ENCODE measurements at regions not wholly inside any gene's neighbourhood (a gene's known extent, or its start where the extent isn't known, plus 50 kb on each side); places are given as distances from the start of the nearest gene placed in this dataset.

DNA sequence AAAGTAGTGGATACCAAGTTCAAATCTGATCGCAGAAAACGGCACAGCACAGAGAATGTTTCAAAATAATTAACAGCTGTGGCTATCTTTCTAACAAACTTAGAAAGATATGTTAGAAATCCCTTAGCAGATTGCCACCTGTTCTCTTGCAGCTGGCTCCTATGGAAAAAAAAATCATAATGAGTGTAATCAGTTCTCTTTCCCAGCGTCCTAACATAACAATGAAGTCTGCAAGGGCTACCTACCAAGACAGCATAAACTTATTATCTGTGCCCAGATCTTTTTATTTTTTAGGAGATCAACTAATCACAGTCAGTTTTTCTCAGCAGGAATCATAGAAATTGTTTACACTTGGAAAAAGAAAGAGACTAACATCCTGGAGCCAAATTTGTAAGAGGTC, 358.6 kb upstream of the FOXG1 start:
- ATAC-seq = no peak
- ChIA-PET CTCF (no interaction called here), POLR2A (no interaction called here)
- Mint-ChIP-seq H3K27ac (no peak overlapping the region), H3K4me3 (no peak overlapping the region), H3K36me3 (ENCODE audit: low read depth) (no peaks in the 10 kb centered on the region), H3K9me3 (ENCODE audit: low read depth) (peaks cover 13% of the 10 kb centered on the region), H3K27me3 (no peaks in the 10 kb centered on the region), H3K4me1 (no peaks in the 10 kb centered on the region)
- intact Hi-C loops (cut with DNase I, micrococcal nuclease) = no loop called here
- no peak for DNase-seq

DNA sequence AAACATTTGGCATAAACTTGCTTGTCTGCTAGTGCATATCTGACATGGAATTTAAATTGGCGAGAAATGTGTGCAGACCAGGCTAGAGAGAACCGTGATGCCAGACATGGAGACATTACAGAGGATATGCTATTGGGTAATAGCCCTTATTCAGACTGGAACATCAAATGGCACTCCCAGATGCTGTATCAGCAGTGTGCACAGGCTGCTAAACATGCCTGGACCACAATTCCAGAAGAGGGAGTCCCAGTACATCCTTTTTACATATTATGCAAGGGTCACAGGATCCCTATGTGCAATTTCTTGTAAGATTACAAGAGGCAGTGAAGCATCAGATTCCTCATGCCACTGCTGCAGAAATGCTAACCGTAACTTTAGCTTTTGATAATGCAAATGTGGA, 354.5 kb upstream of the FOXG1 start:
- Mint-ChIP-seq H3K36me3 (ENCODE audit: low read depth) (no peaks in the 10 kb centered on the region), H3K27ac (no peak overlapping the region), H3K9me3 (ENCODE audit: low read depth) (peaks cover 17% of the 10 kb centered on the region), H3K4me3 (no peak overlapping the region), H3K27me3 (no peaks in the 10 kb centered on the region), H3K4me1 (no peaks in the 10 kb centered on the region)
- CTCF ChIA-PET = no interaction called here
- intact Hi-C loops (cut with DNase I, micrococcal nuclease) = no loop called here
- DNase-seq = no peak
- POLR2A ChIA-PET = no interaction called here
- no peak for ATAC-seq

DNA sequence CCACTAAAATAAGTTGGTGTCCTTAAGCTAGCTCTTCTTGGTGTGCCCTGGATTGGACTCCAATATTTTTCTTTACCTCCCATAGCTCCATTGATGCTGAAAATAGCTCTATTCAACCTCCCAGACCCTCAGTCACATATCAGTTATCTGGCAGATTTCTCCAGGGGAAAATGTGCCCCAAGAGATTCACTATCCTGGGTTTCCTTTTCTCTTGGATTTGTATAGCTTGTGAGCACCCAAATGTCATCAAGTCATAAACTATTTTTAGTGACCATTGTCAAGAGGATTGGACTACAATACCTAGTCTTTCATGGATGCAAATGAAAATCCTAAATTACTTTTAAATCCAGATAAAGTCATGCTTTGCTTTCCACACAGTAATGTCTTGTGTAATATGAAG, 339.6 kb upstream of the FOXG1 start:
- ChIA-PET POLR2A (no interaction called here), CTCF (no interaction called here)
- Mint-ChIP-seq H3K4me3 (no peak overlapping the region), H3K27me3 (no peaks in the 10 kb centered on the region), H3K36me3 (ENCODE audit: low read depth) (no peaks in the 10 kb centered on the region), H3K27ac (no peak overlapping the region), H3K9me3 (ENCODE audit: low read depth) (peaks cover 6% of the 10 kb centered on the region), H3K4me1 (no peaks in the 10 kb centered on the region)
- ATAC-seq (no peak), DNase-seq (no peak)
- intact Hi-C loops (cut with DNase I, micrococcal nuclease) = no loop called here

DNA sequence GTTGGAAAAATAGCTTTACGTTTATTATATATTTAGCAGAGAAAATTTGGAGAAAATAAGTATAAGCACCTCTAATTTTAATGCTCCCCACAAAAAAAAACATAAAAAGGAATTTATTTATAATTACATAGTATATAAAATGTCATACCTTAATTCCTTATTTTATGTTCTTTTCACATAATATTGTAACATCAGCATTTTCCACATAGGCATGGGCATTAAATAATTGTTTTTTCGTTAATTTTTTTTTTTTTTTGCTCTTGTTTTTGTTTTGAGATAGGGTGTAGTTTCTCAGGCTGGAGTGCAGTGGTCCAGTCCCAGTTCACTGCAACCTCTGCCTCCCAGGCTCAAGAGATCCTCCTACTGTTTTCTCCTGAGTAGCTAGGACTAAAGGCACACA, 329.8 kb upstream of the FOXG1 start:
- Mint-ChIP-seq H3K4me3 (no peak overlapping the region), H3K27ac (no peak overlapping the region), H3K4me1 (no peaks in the 10 kb centered on the region), H3K27me3 (no peaks in the 10 kb centered on the region), H3K9me3 (ENCODE audit: low read depth) (peaks cover 16% of the 10 kb centered on the region), H3K36me3 (ENCODE audit: low read depth) (no peaks in the 10 kb centered on the region)
- ChIA-PET POLR2A (no interaction called here), CTCF (interaction anchor here (1.1 kb wide), 1 partner anchor 10 kb away, joined by 3 read pairs; no protein-coding TSS in a partner anchor)
- DNase-seq = no peak
- intact Hi-C loops (cut with DNase I, micrococcal nuclease) = no loop called here
- no peak for ATAC-seq

DNA sequence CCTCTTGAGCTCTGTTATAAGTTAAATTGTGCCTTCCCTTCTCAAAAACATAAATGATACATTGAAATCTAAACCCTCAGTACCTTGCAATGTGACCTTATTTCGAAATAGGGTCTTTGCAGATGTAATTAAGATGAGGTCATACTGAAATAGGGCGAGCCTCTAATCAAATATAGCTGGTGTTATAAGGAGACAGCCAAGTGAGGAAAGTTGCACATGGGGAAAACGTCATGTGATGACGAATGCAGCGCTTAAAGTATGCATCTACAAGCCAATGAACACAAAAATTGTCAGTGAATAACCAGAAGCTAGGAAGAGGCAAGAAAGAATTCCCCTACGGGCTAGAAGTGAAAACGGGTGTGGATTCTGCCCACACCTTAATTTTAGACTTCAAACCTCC, 305.2 kb upstream of the FOXG1 start:
- intact Hi-C loops (cut with DNase I, micrococcal nuclease) = no loop called here
- DNase-seq (no peak), ATAC-seq (no peak)
- ChIA-PET CTCF (no interaction called here), POLR2A (no interaction called here)
- H3K4me3 Mint-ChIP-seq = no peak overlapping the region
- H3K9me3 Mint-ChIP-seq (ENCODE audit: low read depth) = peaks cover 25% of the 10 kb centered on the region
- H3K4me1 Mint-ChIP-seq = no peaks in the 10 kb centered on the region
- H3K27ac Mint-ChIP-seq = no peak overlapping the region
- H3K36me3 Mint-ChIP-seq (ENCODE audit: low read depth) = no peaks in the 10 kb centered on the region
- H3K27me3 Mint-ChIP-seq = no peaks in the 10 kb centered on the region

DNA sequence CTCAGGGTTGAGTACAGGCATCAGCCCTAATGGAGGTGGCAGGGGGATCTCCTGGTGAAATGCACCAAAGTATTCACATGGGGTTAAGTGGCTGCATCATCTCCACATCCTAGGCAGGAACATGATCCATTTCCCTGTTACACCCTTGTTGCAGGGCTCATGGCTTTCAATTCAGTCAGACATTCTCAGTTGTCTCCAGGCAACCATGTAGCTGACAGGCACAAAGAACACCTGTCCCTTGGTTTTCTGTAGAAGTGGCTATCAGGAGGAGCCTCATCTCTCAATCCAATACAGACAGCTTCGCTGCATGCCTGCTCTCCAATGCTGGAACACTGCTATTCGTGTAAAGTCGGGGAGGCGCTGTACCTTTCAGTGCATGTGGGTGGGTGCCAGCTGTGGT, 299.0 kb upstream of the FOXG1 start:
- intact Hi-C loops (cut with DNase I, micrococcal nuclease) = no loop called here
- H3K4me3 Mint-ChIP-seq = no peak overlapping the region
- peaks cover 20% of the 10 kb centered on the region for H3K9me3 Mint-ChIP-seq (ENCODE audit: low read depth)
- H3K4me1 Mint-ChIP-seq = no peaks in the 10 kb centered on the region
- no peak for ATAC-seq
- no peak for DNase-seq
- CTCF ChIA-PET = no interaction called here
- no peaks in the 10 kb centered on the region for H3K36me3 Mint-ChIP-seq (ENCODE audit: low read depth)
- H3K27ac Mint-ChIP-seq = no peak overlapping the region
- H3K27me3 Mint-ChIP-seq = no peaks in the 10 kb centered on the region
- POLR2A ChIA-PET = no interaction called here

DNA sequence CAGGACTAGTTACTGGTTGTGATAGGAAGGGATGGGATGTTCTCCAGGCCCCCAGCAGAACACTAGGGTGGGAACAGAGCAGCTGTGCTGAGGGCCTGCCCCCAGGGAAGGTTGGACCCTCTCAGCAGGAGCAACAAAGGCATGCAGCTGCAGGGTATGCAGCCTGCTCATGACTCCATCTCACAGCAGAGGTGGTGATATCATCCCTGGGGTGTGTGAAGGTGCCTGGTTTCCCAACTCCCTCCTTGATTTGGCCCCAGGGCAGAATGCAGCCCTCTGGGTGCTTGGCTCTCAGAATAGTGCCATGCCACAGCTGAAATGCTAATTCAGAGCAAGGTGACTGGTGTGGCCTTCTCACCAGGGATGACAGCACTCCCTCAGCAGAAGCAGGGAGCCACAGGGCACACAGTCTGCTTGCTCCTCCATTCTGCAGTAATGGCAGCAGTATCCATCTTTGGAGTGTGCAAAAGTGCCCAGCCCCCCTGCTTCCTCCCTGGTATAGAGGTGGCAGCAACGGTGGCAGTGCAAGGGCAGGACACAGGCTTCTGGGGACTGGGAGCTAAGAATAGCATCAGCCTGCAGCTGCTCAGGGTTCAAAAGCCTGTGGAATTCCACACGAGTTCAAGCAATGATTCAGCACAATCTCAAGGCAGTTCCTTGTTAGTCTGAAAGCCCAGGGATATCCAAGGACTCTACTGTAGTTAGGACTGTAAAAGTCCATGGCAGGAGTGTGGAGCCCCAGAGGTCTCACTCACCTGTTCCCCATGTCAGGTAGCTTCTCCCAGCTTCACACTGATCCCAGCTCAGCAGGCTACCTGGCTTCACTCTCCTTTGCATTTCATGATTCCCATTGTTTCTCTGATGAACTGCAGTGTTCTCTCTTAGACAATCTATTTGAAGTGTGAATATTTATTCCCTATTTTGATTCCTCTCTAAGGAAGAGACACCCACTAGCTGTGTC, 298.1 kb upstream of the FOXG1 start:
- ATAC-seq (no peak), DNase-seq (no peak)
- Mint-ChIP-seq H3K27me3 (no peaks in the 10 kb centered on the region), H3K4me1 (no peaks in the 10 kb centered on the region), H3K27ac (no peak overlapping the region), H3K36me3 (ENCODE audit: low read depth) (no peaks in the 10 kb centered on the region), H3K9me3 (ENCODE audit: low read depth) (peaks cover 23% of the 10 kb centered on the region), H3K4me3 (no peak overlapping the region)
- ChIA-PET CTCF (interaction anchor here (0.7 kb wide), 1 partner anchor 1630 kb away, joined by 3 read pairs; no protein-coding TSS in a partner anchor), POLR2A (no interaction called here)
- intact Hi-C loops (cut with DNase I, micrococcal nuclease) = no loop called here

DNA sequence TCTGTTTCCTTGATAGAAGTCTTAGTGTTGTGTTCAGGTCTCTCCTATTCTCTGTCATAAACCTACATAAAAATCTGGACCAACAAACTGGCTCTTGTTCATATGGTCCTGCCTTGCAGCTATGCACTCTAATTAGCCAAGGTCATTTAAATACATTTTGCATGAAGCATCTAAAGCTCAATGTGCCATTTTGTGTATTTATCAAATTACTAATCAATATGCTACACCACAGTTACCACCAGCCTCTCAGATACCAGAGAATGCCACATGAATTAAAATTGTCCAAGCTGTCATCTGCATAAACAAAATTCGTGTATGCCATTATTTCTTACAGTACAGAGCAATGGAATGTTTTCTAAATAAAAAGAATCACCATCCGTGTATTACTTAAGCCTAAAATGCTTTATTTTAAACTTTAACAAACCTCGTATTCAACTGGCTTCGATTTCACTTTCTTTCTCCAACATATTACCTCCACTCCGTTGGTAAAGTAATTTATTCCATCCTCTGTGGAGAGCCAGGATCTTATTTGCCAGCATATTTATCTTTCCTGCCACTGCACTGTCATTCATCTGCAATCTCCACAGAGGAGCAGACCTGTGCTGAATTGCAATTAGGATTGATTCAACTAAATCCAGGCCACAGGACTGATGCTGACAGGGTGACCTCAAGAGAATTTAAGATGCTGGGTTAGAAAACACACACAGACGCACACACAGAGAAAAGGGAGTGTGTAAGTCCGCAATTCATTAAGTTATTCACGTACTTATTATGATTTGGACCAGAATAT, 284.1 kb upstream of the FOXG1 start:
- no peak for DNase-seq
- CTCF ChIA-PET = no interaction called here
- H3K27ac Mint-ChIP-seq = no peak overlapping the region
- H3K4me1 Mint-ChIP-seq = no peaks in the 10 kb centered on the region
- H3K36me3 Mint-ChIP-seq (ENCODE audit: low read depth) = no peaks in the 10 kb centered on the region
- H3K9me3 Mint-ChIP-seq (ENCODE audit: low read depth) = peaks cover 6% of the 10 kb centered on the region
- POLR2A ChIA-PET = no interaction called here
- no peaks in the 10 kb centered on the region for H3K27me3 Mint-ChIP-seq
- intact Hi-C loops (cut with DNase I, micrococcal nuclease) = no loop called here
- ATAC-seq = no peak
- H3K4me3 Mint-ChIP-seq = no peak overlapping the region

DNA sequence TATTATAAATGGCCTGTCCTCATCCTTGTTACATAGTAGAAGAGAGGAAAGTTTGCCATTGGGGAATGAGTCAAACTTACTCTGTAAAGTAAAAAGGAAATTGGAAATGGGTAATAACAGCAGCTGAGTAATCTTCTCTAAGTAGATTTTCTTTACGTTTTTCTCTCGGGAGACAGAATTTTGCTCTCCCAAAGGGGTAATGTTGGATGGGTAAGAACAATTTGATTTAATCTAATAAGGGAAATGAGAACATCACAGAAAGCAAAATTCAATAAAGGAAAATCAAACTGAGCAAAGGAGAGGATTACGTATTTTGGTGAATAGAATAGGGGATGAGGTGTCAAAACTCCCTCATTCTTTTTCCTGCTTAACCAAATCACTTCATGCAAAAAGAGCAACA, 283.1 kb upstream of the FOXG1 start:
- ChIA-PET CTCF (no interaction called here), POLR2A (no interaction called here)
- H3K27ac Mint-ChIP-seq = no peak overlapping the region
- H3K4me1 Mint-ChIP-seq = no peaks in the 10 kb centered on the region
- H3K9me3 Mint-ChIP-seq (ENCODE audit: low read depth) = peaks cover 12% of the 10 kb centered on the region
- DNase-seq (no peak), ATAC-seq (no peak)
- no peaks in the 10 kb centered on the region for H3K36me3 Mint-ChIP-seq (ENCODE audit: low read depth)
- no peaks in the 10 kb centered on the region for H3K27me3 Mint-ChIP-seq
- intact Hi-C loops (cut with DNase I, micrococcal nuclease) = no loop called here
- no peak overlapping the region for H3K4me3 Mint-ChIP-seq

DNA sequence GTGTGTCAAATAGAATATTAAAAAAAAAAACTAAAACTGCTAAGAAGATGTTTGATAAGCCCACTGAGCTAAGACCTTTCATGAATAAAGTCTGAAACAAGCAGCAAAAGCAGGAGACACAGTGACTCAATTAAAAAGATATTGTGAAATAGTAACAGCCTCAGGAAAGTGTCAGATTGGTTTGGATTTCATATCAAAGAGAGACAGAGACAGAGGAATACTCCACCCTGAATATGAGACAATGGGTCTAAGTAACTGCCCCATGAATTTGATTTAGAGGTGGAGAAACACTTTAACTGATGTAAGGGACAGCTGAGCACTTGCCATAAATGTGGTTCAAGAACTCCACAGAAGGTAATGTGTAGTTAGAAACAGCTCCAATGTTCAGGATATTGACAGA, 277.9 kb upstream of the FOXG1 start:
- Mint-ChIP-seq H3K9me3 (ENCODE audit: low read depth) (peaks cover 23% of the 10 kb centered on the region), H3K4me1 (no peaks in the 10 kb centered on the region), H3K27ac (no peak overlapping the region), H3K27me3 (no peaks in the 10 kb centered on the region), H3K36me3 (ENCODE audit: low read depth) (no peaks in the 10 kb centered on the region), H3K4me3 (no peak overlapping the region)
- CTCF ChIA-PET = no interaction called here
- DNase-seq = no peak
- no peak for ATAC-seq
- POLR2A ChIA-PET = no interaction called here
- intact Hi-C loops (cut with DNase I, micrococcal nuclease) = no loop called here

DNA sequence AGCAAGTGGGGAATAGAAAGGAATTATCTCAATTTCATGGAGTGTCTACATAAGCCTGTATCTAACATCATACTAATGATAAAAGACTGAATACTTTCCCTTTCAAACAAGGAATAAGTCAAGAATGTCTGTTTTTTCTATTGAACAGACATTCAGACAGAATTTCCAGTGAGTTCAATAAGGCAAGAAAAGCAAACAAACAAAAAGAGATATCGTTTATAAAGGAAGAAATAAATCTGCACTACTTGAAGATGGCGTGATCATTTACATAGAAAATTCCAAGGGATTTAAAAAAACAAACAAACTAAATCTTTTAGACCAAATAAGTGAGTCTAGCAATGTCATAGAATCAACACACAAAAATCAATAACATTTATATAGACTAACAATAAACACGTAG, 273.1 kb upstream of the FOXG1 start:
- intact Hi-C loops (cut with DNase I, micrococcal nuclease) = no loop called here
- H3K9me3 Mint-ChIP-seq (ENCODE audit: low read depth) = peaks cover 21% of the 10 kb centered on the region
- POLR2A ChIA-PET = no interaction called here
- H3K27ac Mint-ChIP-seq = no peak overlapping the region
- H3K27me3 Mint-ChIP-seq = no peaks in the 10 kb centered on the region
- no peaks in the 10 kb centered on the region for H3K4me1 Mint-ChIP-seq
- ATAC-seq = no peak
- no peak overlapping the region for H3K4me3 Mint-ChIP-seq
- DNase-seq = no peak
- no peaks in the 10 kb centered on the region for H3K36me3 Mint-ChIP-seq (ENCODE audit: low read depth)
- CTCF ChIA-PET = no interaction called here

DNA sequence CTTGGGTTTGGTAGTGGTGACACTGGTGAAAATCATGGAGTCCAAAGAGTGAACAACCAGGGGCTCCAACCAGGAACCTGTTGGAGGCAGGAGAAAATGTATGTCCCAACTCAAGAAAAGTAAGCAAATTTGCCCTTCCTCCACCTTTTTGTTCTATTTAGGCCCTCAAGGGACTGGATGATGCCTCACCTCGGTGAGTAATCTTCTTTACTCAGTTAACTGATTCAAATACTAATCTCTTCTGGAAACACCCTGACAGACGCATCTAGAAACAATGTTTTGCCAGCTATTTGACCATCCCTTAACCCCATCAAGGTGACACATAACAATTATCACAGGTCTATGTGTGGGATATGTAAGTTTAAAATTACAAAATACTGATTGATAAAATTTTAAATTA, 272.4 kb upstream of the FOXG1 start:
- Mint-ChIP-seq H3K4me3 (no peak overlapping the region), H3K27ac (no peak overlapping the region), H3K27me3 (no peaks in the 10 kb centered on the region), H3K4me1 (no peaks in the 10 kb centered on the region), H3K9me3 (ENCODE audit: low read depth) (peaks cover 18% of the 10 kb centered on the region), H3K36me3 (ENCODE audit: low read depth) (no peaks in the 10 kb centered on the region)
- CTCF ChIA-PET = no interaction called here
- POLR2A ChIA-PET = no interaction called here
- no peak for DNase-seq
- intact Hi-C loops (cut with DNase I, micrococcal nuclease) = no loop called here
- ATAC-seq = no peak

Data from activated CD4-positive, alpha-beta T cell treated with anti-CD3 and anti-CD28 coated beads for 36 hours (primary cell).